ENCODE measurements at regions not wholly inside any gene's neighbourhood (a gene's known extent, or its start where the extent isn't known, plus 50 kb on each side); places are given as distances from the start of the nearest gene placed in this dataset.

DNA sequence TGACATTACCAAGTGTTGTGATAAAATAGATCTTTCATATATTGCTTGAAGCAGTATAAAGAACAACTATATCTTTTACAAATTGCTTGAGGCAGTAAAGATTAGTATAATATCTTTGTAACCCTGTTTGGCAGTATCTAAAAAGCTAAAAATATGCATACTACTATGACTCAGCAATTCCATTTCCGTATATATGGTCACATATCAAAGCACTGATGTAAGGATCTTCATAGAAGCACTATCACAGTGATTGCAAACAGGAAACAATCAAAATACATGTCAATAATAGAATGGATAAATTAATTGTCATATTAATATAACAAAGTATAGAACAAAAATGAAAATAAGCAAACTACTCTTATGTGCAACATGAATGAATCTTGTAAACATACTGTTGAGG is 158.4 kb upstream of the IGF1 start:
- H2AFZ ChIP-seq (replicated peaks), result no peak overlapping the region
- no peak overlapping the region for H3K27ac ChIP-seq
- H3K36me3 ChIP-seq, result no peaks in the 10 kb centered on the region
- no peak overlapping the region for H3K9ac ChIP-seq
- DNase-seq (ENCODE audit: low spot score), result no peak
- H4K20me1 ChIP-seq (ENCODE audit: low read depth), result no peaks in the 10 kb centered on the region
- H3K4me1 ChIP-seq, result no peaks in the 10 kb centered on the region
- no peaks in the 10 kb centered on the region for H3F3A ChIP-seq (ENCODE audit: low read depth)
- H3K4me2 ChIP-seq, result no peak overlapping the region
- Mint-ChIP-seq H3K27me3 (ENCODE audit: insufficient read depth, low read depth) (no peaks in the 10 kb centered on the region), H3K4me1 (peaks cover 4% of the 10 kb centered on the region), H3K27ac (no peak overlapping the region), H3K4me3 (no peak overlapping the region), H3K36me3 (no peaks in the 10 kb centered on the region), H3K9me3 (peaks cover 5% of the 10 kb centered on the region)
- H3K4me3 ChIP-seq, result no peak overlapping the region
- no peaks in the 10 kb centered on the region for H3K9me3 ChIP-seq (ENCODE audit: low read depth)
- no peaks in the 10 kb centered on the region for H3K79me2 ChIP-seq (ENCODE audit: low read depth)
- H3K27me3 ChIP-seq, result no peaks in the 10 kb centered on the region
- TF ChIP-seq EZH2 (IDR thresholded peaks at IDR 0.05) (no peak), EZH2phosphoT487 (IDR thresholded peaks at IDR 0.05) (no peak)
- TF ChIP-seq, protein P1, sequence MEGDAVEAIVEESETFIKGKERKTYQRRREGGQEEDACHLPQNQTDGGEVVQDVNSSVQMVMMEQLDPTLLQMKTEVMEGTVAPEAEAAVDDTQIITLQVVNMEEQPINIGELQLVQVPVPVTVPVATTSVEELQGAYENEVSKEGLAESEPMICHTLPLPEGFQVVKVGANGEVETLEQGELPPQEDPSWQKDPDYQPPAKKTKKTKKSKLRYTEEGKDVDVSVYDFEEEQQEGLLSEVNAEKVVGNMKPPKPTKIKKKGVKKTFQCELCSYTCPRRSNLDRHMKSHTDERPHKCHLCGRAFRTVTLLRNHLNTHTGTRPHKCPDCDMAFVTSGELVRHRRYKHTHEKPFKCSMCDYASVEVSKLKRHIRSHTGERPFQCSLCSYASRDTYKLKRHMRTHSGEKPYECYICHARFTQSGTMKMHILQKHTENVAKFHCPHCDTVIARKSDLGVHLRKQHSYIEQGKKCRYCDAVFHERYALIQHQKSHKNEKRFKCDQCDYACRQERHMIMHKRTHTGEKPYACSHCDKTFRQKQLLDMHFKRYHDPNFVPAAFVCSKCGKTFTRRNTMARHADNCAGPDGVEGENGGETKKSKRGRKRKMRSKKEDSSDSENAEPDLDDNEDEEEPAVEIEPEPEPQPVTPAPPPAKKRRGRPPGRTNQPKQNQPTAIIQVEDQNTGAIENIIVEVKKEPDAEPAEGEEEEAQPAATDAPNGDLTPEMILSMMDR (IDR thresholded peaks at IDR 0.05), result no peak

DNA sequence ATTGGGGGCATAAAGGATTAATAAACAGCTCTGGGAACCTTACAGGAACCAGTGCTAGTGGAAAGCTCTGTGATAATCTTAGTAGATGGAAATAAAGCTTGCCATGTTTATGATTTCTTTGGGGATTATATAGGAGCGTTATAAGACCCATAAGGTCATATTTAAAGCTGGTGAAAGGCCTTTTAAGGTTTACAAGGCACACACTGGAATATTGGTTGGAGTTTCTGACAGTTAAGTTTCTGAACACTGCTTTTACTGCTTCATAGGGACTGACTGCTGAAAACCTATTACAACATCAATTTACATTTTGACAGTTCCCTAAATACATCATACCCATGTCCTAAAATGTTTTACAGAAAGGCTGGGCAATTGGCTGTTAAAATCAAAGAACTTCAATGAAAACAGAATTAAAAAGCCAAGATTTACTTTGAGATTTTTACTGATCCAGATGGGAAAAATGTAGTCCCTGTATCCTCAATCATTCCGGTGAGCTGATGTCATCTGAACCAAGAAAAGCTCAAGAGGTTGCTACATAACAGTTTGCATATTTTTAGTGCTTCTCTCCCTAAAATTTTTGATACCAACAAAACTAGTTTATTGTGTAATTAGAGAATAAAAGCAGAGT is 153.7 kb upstream of the IGF1 start:
- Mint-ChIP-seq H3K9me3 (no peaks in the 10 kb centered on the region), H3K4me1 (no peaks in the 10 kb centered on the region), H3K27me3 (ENCODE audit: insufficient read depth, low read depth) (no peaks in the 10 kb centered on the region), H3K4me3 (no peak overlapping the region), H3K36me3 (no peaks in the 10 kb centered on the region), H3K27ac (no peak overlapping the region)
- Histone ChIP-seq H3K36me3 (no peaks in the 10 kb centered on the region), H3K27ac (no peak overlapping the region), H3K27me3 (no peaks in the 10 kb centered on the region), H2AFZ (replicated peaks) (no peak overlapping the region), H3K4me1 (no peaks in the 10 kb centered on the region), H3K4me2 (no peak overlapping the region), H3K4me3 (no peak overlapping the region), H3F3A (ENCODE audit: low read depth) (no peaks in the 10 kb centered on the region), H3K9me3 (ENCODE audit: low read depth) (no peaks in the 10 kb centered on the region), H4K20me1 (ENCODE audit: low read depth) (no peaks in the 10 kb centered on the region), H3K9ac (no peak overlapping the region), H3K79me2 (ENCODE audit: low read depth) (no peaks in the 10 kb centered on the region)
- TF ChIP-seq EZH2 (IDR thresholded peaks at IDR 0.05) (no peak), EZH2phosphoT487 (IDR thresholded peaks at IDR 0.05) (no peak)
- TF ChIP-seq, protein P1 (IDR thresholded peaks at IDR 0.05), result no peak
- no peak for DNase-seq (ENCODE audit: low spot score)

DNA sequence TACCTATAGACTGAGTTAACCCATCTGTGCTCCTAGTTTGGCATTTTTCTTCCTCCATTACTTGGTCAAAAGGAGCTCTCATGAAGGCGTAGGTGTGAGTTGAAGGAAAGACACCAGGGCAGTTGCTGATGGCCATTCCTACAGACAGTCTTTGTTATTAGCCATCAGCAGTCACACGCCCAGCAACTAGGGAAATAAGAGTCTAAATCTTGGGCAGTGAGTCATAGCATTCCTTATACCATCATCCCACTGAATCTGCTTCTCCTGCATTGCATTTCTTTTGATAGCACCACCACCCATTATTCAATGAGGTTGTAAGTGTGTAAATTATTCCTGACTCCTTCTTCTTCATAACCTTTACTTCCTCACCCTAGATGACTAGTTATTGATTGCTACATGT is 150.9 kb upstream of the IGF1 start:
- Histone ChIP-seq H4K20me1 (ENCODE audit: low read depth) (no peaks in the 10 kb centered on the region), H3K27ac (no peak overlapping the region), H3K9me3 (ENCODE audit: low read depth) (no peaks in the 10 kb centered on the region), H3K4me1 (no peaks in the 10 kb centered on the region), H3F3A (ENCODE audit: low read depth) (no peaks in the 10 kb centered on the region), H3K4me3 (no peak overlapping the region), H3K27me3 (no peaks in the 10 kb centered on the region), H2AFZ (replicated peaks) (no peak overlapping the region), H3K79me2 (ENCODE audit: low read depth) (no peaks in the 10 kb centered on the region), H3K4me2 (no peak overlapping the region), H3K36me3 (no peaks in the 10 kb centered on the region), H3K9ac (no peak overlapping the region)
- no peaks in the 10 kb centered on the region for H3K36me3 Mint-ChIP-seq
- no peak for DNase-seq (ENCODE audit: low spot score)
- no peak overlapping the region for H3K27ac Mint-ChIP-seq
- no peaks in the 10 kb centered on the region for H3K4me1 Mint-ChIP-seq
- H3K9me3 Mint-ChIP-seq, result peaks cover 7% of the 10 kb centered on the region
- H3K27me3 Mint-ChIP-seq (ENCODE audit: insufficient read depth, low read depth), result no peaks in the 10 kb centered on the region
- TF ChIP-seq EZH2phosphoT487 (IDR thresholded peaks at IDR 0.05) (no peak), EZH2 (IDR thresholded peaks at IDR 0.05) (no peak)
- TF ChIP-seq, protein P1 (IDR thresholded peaks at IDR 0.05), result no peak
- H3K4me3 Mint-ChIP-seq, result no peak overlapping the region

Measured in neural progenitor cell (in vitro differentiated cells).